ENCODE measurements at regions not wholly inside any gene's neighbourhood (a gene's known extent, or its start where the extent isn't known, plus 50 kb on each side); places are given as distances from the start of the nearest gene placed in this dataset.

DNA sequence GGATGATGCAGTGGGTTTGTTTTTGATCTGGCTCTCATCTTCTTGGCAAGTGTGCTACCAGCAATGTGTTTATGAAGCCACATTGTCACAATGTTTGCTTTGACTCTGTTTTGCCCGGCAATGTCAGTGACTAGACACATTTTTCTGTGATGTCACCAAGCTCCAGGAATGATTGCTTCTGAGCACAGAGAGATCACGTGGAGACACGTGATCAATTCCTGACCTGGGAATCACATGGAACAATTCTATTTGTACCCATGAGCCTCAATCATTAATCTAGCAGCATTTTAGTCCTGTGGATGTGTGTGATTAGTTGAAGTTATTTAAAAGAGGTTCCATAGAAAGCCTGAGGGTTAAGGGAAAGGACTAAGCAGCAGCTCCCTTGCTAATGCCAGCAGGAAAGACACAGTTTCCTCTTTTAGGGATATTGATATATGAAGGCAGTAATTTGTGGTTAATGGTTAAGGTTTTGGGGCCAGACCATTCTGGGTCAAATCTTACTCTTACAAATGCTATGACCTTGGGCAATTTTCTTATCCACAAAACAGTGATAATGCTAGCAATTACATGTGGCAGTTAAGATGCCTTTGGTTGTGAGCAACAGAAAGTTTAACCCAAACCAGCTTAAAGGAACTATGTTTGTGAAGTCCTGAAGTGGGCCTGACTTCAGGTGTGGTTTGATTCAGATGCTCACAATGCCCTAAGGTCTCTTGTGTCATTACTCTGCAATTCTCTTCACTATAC lies 59.0 kb downstream of the FASLG start:
- TF ChIP-seq, protein P1, sequence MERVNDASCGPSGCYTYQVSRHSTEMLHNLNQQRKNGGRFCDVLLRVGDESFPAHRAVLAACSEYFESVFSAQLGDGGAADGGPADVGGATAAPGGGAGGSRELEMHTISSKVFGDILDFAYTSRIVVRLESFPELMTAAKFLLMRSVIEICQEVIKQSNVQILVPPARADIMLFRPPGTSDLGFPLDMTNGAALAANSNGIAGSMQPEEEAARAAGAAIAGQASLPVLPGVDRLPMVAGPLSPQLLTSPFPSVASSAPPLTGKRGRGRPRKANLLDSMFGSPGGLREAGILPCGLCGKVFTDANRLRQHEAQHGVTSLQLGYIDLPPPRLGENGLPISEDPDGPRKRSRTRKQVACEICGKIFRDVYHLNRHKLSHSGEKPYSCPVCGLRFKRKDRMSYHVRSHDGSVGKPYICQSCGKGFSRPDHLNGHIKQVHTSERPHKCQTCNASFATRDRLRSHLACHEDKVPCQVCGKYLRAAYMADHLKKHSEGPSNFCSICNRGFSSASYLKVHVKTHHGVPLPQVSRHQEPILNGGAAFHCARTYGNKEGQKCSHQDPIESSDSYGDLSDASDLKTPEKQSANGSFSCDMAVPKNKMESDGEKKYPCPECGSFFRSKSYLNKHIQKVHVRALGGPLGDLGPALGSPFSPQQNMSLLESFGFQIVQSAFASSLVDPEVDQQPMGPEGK (CRISPR knock-in tag; IDR thresholded peaks at IDR 0.05; ENCODE audit: borderline replicate concordance): no peak
- TF ChIP-seq ESRRG (CRISPR knock-in tag; IDR thresholded peaks at IDR 0.05) (no peak), ZFP30 (CRISPR knock-in tag; IDR thresholded peaks at IDR 0.05) (no peak), ZNF8 (CRISPR knock-in tag; IDR thresholded peaks at IDR 0.05) (no peak), ZNF70 (CRISPR knock-in tag; IDR thresholded peaks at IDR 0.05) (no peak), GLIS3 (CRISPR knock-in tag; IDR thresholded peaks at IDR 0.05) (no peak), PPARA (CRISPR knock-in tag; IDR thresholded peaks at IDR 0.05; ENCODE audit: borderline replicate concordance) (no peak), TOX (CRISPR knock-in tag; IDR thresholded peaks at IDR 0.05; ENCODE audit: borderline replicate concordance) (no peak), TCF4 (CRISPR knock-in tag; IDR thresholded peaks at IDR 0.05; ENCODE audit: borderline replicate concordance) (no peak), OSR1 (CRISPR knock-in tag; IDR thresholded peaks at IDR 0.05) (no peak), ZC3H10 (CRISPR knock-in tag; IDR thresholded peaks at IDR 0.05) (no peak), ISL1 (CRISPR knock-in tag; IDR thresholded peaks at IDR 0.05) (no peak), ZFP3 (CRISPR knock-in tag; IDR thresholded peaks at IDR 0.05) (no peak), BACH2 (CRISPR knock-in tag; IDR thresholded peaks at IDR 0.05; ENCODE audit: borderline replicate concordance) (no peak), ZNF565 (CRISPR knock-in tag; conservative IDR thresholded peaks at IDR 0.05; ENCODE audit: low read depth) (no peak)
- TF ChIP-seq, protein P2, sequence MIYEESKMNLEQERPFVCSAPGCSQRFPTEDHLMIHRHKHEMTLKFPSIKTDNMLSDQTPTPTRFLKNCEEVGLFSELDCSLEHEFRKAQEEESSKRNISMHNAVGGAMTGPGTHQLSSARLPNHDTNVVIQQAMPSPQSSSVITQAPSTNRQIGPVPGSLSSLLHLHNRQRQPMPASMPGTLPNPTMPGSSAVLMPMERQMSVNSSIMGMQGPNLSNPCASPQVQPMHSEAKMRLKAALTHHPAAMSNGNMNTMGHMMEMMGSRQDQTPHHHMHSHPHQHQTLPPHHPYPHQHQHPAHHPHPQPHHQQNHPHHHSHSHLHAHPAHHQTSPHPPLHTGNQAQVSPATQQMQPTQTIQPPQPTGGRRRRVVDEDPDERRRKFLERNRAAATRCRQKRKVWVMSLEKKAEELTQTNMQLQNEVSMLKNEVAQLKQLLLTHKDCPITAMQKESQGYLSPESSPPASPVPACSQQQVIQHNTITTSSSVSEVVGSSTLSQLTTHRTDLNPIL (CRISPR knock-in tag; IDR thresholded peaks at IDR 0.05; ENCODE audit: low read depth): no peak
- TF ChIP-seq, protein P3, sequence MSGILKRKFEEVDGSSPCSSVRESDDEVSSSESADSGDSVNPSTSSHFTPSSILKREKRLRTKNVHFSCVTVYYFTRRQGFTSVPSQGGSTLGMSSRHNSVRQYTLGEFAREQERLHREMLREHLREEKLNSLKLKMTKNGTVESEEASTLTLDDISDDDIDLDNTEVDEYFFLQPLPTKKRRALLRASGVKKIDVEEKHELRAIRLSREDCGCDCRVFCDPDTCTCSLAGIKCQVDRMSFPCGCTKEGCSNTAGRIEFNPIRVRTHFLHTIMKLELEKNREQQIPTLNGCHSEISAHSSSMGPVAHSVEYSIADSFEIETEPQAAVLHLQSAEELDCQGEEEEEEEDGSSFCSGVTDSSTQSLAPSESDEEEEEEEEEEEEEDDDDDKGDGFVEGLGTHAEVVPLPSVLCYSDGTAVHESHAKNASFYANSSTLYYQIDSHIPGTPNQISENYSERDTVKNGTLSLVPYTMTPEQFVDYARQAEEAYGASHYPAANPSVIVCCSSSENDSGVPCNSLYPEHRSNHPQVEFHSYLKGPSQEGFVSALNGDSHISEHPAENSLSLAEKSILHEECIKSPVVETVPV (CRISPR knock-in tag; IDR thresholded peaks at IDR 0.05): no peak
- ATAC-seq: no peak

DNA sequence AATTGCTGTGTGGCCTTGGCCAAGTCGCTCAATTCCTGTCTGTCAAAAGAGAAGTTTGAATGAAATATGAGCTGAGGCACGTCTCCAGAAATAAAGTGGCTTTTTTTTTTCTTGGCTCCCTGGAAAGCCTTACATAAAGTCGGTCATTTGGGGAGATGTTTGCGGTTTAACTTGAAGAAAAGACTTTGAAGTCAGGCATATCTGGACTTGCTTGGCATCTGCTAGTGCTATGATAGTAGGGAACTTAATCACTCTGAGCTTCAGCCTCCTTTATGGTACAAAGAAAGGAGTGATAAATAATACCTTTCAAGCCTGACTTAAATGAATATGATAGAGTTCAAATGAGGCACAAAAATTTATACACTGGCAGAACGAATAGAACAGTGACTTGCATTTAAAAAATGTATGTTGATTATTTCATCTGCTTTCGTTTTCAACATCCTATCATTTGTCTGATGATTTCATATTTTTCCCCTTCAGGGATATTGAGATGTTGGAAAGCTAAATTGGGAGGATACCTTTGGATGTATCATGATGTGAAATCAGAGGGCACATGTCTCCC lies 60.2 kb downstream of the FASLG start:
- ATAC-seq: peak; percentile 37; the same call in 2 of the 3 replicates
- TF ChIP-seq ESRRG (CRISPR knock-in tag; IDR thresholded peaks at IDR 0.05): no peak
- TF ChIP-seq, protein P1 (CRISPR knock-in tag; IDR thresholded peaks at IDR 0.05; ENCODE audit: borderline replicate concordance): no peak
- no peak for TF ChIP-seq SNAI2 (CRISPR knock-in tag; IDR thresholded peaks at IDR 0.05)
- no peak for TF ChIP-seq RARB (CRISPR knock-in tag; IDR thresholded peaks at IDR 0.05)
- no peak for TF ChIP-seq GLIS3 (CRISPR knock-in tag; IDR thresholded peaks at IDR 0.05)
- TF ChIP-seq TCF4 (CRISPR knock-in tag; IDR thresholded peaks at IDR 0.05; ENCODE audit: borderline replicate concordance): no peak
- TF ChIP-seq, protein P4, sequence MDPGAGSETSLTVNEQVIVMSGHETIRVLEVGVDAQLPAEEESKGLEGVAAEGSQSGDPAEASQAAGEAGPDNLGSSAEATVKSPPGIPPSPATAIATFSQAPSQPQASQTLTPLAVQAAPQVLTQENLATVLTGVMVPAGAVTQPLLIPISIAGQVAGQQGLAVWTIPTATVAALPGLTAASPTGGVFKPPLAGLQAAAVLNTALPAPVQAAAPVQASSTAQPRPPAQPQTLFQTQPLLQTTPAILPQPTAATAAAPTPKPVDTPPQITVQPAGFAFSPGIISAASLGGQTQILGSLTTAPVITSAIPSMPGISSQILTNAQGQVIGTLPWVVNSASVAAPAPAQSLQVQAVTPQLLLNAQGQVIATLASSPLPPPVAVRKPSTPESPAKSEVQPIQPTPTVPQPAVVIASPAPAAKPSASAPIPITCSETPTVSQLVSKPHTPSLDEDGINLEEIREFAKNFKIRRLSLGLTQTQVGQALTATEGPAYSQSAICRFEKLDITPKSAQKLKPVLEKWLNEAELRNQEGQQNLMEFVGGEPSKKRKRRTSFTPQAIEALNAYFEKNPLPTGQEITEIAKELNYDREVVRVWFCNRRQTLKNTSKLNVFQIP (CRISPR knock-in tag; IDR thresholded peaks at IDR 0.05; ENCODE audit: borderline replicate concordance, low read depth): no peak
- TF ChIP-seq, protein P5, sequence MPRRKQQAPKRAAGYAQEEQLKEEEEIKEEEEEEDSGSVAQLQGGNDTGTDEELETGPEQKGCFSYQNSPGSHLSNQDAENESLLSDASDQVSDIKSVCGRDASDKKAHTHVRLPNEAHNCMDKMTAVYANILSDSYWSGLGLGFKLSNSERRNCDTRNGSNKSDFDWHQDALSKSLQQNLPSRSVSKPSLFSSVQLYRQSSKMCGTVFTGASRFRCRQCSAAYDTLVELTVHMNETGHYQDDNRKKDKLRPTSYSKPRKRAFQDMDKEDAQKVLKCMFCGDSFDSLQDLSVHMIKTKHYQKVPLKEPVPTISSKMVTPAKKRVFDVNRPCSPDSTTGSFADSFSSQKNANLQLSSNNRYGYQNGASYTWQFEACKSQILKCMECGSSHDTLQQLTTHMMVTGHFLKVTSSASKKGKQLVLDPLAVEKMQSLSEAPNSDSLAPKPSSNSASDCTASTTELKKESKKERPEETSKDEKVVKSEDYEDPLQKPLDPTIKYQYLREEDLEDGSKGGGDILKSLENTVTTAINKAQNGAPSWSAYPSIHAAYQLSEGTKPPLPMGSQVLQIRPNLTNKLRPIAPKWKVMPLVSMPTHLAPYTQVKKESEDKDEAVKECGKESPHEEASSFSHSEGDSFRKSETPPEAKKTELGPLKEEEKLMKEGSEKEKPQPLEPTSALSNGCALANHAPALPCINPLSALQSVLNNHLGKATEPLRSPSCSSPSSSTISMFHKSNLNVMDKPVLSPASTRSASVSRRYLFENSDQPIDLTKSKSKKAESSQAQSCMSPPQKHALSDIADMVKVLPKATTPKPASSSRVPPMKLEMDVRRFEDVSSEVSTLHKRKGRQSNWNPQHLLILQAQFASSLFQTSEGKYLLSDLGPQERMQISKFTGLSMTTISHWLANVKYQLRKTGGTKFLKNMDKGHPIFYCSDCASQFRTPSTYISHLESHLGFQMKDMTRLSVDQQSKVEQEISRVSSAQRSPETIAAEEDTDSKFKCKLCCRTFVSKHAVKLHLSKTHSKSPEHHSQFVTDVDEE (CRISPR knock-in tag; IDR thresholded peaks at IDR 0.05): no peak
- TF ChIP-seq ISL1 (CRISPR knock-in tag; IDR thresholded peaks at IDR 0.05): no peak
- TF ChIP-seq CSDC2 (CRISPR knock-in tag; IDR thresholded peaks at IDR 0.05): no peak
- TF ChIP-seq TOX (CRISPR knock-in tag; IDR thresholded peaks at IDR 0.05; ENCODE audit: borderline replicate concordance): no peak
- TF ChIP-seq, protein P3 (CRISPR knock-in tag; IDR thresholded peaks at IDR 0.05): no peak
- no peak for TF ChIP-seq ZNF565 (CRISPR knock-in tag; conservative IDR thresholded peaks at IDR 0.05; ENCODE audit: low read depth)
- TF ChIP-seq ZFP30 (CRISPR knock-in tag; IDR thresholded peaks at IDR 0.05): no peak
- TF ChIP-seq, protein P2 (CRISPR knock-in tag; IDR thresholded peaks at IDR 0.05; ENCODE audit: low read depth): no peak
